OCI-LY1 (cell line): ENCODE measurements at regions not wholly inside any gene's neighbourhood (a gene's known extent, or its start where the extent isn't known, plus 50 kb on each side); places are given as distances from the start of the nearest gene placed in this dataset.

Source experiments
- EZH2 ChIP-seq: fragments of 200-600 bp; sonication (generic), shearing (Covaris generic); IDR thresholded peaks from 2 replicates; pipeline ENCODE4 v1.8.0; 2017; ENCODE audit warnings: borderline replicate concordance, mixed run types, mild to moderate bottlenecking, antibody characterized with exemption, low read length, moderate library complexity, mixed read lengths
- TF ChIP-seq, protein P1 (sequence below): fragments of 200-600 bp; sonication (generic), shearing (Covaris generic); IDR thresholded peaks from 2 replicates; pipeline ENCODE4 v1.5.1; 2017; ENCODE audit warnings: mild to moderate bottlenecking, antibody characterized with exemption, low read length, moderate library complexity, mixed read lengths

DNA sequence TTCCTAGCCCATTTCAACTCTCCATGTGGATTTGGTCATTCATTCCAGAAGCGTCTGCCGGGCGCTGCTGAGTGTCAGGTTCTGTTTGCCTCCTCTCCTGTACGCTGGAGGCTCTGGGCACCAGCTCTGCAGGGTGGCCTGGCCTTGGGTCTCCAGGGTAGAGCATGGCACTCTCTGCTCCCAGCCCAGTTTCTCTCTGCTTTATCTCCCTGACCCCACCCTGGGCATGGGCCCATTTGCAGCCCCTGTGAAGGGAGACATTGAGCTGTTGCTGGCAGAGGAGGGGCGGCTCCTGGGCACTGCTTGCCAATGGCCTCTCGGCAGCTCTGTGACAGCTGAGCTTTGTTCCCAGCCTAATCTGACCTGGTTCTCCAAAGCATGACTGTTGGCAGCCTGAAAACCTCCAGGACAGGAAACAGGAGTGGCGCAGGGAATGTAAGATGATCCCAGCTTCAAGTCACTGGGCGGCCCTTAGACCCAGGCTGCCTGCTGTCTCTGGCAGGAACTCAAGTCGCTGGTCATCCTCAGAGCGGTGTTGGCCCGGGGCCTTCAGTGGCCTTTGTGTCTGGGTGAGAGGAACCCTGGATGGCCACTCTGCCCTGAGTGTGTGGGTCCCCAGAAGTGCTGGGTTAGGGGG is 146.8 kb downstream of the SEC14L1 start:
- TF ChIP-seq, protein P1, sequence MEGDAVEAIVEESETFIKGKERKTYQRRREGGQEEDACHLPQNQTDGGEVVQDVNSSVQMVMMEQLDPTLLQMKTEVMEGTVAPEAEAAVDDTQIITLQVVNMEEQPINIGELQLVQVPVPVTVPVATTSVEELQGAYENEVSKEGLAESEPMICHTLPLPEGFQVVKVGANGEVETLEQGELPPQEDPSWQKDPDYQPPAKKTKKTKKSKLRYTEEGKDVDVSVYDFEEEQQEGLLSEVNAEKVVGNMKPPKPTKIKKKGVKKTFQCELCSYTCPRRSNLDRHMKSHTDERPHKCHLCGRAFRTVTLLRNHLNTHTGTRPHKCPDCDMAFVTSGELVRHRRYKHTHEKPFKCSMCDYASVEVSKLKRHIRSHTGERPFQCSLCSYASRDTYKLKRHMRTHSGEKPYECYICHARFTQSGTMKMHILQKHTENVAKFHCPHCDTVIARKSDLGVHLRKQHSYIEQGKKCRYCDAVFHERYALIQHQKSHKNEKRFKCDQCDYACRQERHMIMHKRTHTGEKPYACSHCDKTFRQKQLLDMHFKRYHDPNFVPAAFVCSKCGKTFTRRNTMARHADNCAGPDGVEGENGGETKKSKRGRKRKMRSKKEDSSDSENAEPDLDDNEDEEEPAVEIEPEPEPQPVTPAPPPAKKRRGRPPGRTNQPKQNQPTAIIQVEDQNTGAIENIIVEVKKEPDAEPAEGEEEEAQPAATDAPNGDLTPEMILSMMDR: no peak
- TF ChIP-seq EZH2: no peak
